ENCODE measurements at regions not wholly inside any gene's neighbourhood (a gene's known extent, or its start where the extent isn't known, plus 50 kb on each side); places are given as distances from the start of the nearest gene placed in this dataset.
"Not testable (repeated sequence)": the region's sequence is repeated elsewhere in the genome, so short reads cannot be mapped to it uniquely, and the experiment has no call there.

DNA sequence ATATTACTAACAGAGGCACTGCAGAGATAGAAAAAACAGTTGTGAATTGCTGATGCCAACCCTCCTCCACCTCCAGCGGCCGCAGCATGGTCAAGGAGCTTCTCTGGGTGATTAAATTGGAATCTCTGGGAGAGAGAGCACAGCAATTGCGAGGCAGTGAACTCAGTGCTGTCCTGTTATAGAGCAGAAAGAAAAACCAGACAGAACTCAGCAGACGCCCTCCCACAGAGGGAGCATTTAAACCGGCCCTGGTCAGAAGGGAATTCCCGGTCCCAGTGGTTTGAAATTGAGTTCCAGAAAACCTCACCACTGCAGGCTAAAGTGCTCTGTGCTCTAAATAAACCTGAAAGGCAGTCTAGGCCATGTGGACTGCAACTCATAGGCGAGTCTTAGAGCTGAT lies 175.4 kb downstream of the SQOR start:
- DNase-seq (ENCODE audit: low spot score), result no peak

- no peak for DNase-seq (ENCODE audit: low spot score)
These were observed 177.4 kb downstream of the SQOR start for GRCh38 chr15:45812200-45812599.

DNA sequence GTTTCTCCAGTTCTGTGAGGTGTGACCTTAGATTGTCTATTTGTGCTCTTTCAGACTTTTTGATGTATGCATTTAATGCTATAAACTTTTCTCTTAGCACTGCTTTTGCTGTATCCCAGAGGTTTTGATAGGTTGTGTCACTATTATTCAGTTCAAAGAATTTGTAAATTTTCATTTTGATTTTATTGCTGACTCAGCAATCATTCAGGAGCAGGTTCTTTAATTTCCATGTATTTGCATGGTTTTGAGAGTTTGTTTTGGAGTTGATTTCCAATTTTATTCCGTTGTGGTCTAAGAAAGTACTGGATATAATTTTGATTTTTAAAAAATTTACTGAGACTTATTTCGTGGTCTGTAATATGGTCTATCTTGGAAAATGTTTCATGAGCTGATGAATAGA lies 182.7 kb downstream of the SQOR start:
- not testable (repeated sequence) for DNase-seq (ENCODE audit: low spot score)

- DNase-seq (ENCODE audit: low spot score), result no peak
These were observed 186.6 kb downstream of the SQOR start for GRCh38 chr15:45821390-45821789.

- not testable (repeated sequence) for DNase-seq (ENCODE audit: low spot score)
These were observed 188.1 kb downstream of the SQOR start for GRCh38 chr15:45822968-45823367.

GRCh38 chr15:45827275-45827674 lies 192.4 kb downstream of the SQOR start:
- DNase-seq (ENCODE audit: low spot score), result no peak

DNA sequence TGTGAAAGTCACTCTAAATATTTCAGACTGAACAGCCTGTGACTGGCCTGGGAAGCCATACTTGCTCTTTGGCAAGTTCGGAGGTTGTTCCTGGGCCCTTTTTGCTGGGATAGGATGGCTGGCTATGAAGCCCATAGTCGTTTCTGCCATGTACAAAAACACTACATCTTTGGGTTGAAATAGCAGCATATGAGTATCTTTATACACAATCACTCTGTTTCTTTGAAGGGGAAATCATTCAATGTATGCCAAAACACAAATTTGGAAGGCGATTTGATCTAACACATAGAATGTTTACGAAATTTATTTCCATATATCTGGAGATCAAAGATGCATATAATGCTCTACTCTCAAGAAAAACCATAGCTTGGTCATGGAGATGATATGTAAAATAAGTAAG lies 192.9 kb downstream of the SQOR start:
- no peak for DNase-seq (ENCODE audit: low spot score)

DNA sequence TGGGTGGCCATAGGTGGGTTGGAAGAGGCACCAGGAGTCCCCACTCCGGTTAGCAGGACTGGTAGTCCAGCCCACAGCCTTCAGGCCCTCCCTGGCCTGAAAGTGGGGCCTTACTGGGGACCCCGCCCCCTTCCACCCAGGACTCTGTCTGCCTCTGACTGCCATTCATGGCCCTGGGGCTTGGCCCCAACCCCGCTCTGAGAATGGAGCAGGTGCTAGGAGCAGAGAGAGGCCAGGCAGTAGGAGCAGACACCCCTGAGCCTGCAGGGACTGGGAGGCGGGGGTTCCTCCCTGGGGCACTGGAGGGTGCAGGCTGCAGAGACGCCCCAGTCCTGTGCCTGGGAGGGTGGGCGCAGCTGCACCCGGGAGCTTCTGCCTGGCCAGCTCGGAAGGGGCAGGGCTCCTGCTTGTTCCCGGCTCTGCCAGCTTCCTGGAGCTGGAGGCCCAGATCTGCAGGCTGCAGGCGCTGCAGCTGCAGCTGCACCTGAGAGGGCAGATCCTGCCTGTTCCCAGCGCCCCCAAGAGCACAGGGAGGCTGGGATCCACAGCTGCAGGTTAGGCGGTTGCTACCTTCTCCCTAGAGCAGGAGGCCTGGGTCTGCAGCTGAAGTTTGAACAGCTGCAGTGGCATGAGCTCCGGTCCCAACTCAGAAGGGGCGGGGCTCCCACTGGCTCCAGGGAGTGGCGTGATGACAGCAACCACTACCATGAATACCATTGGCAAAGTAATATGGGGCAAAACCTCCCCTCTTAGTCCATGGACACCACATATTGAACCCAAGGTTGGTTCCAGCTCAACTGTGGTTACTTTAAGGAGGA lies 194.7 kb downstream of the SQOR start:
- DNase-seq (ENCODE audit: low spot score), result no peak

- DNase-seq (ENCODE audit: low spot score), result no peak
These were observed 197.0 kb downstream of the SQOR start for GRCh38 chr15:45831787-45832186.

GRCh38 chr15:45834622-45835021 lies 199.8 kb downstream of the SQOR start:
- no peak for DNase-seq (ENCODE audit: low spot score)

- DNase-seq (ENCODE audit: low spot score), result no peak
These were observed 207.3 kb downstream of the SQOR start for GRCh38 chr15:45842151-45842550.

- no peak for DNase-seq (ENCODE audit: low spot score)
These were observed 212.8 kb downstream of the SQOR start for GRCh38 chr15:45847645-45848044.

- DNase-seq (ENCODE audit: low spot score), result no peak
These were observed 214.3 kb downstream of the SQOR start for GRCh38 chr15:45849136-45849535.

GRCh38 chr15:45854455-45855202 lies 219.8 kb downstream of the SQOR start:
- no peak for DNase-seq (ENCODE audit: low spot score)

GRCh38 chr15:45855210-45855906 lies 220.5 kb downstream of the SQOR start:
- DNase-seq (ENCODE audit: low spot score), result no peak

GRCh38 chr15:45855907-45856579 lies 221.2 kb downstream of the SQOR start:
- DNase-seq (ENCODE audit: low spot score), result no peak

DNA sequence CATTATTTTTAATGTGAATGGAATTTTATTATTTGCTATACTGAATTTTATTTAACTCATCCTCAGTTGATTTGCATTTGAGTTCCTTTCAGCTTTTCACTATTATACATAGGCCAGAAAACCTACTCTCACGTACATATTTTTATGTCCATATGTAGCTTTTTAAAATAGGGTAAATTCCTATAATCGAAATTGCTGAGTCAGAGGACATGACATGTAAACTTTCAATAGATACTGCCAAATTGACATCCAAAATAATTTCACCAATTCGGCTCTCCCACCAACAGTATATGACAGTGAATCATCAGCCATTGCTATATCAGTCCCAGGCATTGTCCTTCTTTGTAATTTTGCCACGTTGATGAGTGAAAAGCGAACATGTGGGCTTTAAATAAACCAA lies 222.5 kb downstream of the SQOR start:
- DNase-seq (ENCODE audit: low spot score), result no peak

DNA sequence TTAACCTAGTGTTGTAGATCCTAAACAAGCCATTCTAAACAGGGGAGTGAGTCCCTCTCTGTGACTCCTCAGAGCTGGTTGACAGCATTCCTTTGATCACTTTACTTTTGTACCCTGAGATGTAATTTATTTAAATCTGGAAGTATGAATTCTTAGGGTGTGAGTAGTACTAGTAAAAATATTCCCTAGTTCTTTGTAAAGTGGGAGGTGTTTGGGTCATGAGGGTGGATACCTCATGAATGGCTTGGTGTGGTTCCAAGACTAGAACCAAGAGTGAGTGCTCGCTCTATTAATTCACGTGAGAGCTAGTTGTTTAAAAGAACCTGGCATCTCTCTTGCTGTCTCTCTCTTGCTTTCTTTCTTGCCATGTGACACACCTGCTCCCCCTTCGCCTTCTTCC lies 223.7 kb downstream of the SQOR start:
- DNase-seq (ENCODE audit: low spot score), result no peak

GRCh38 chr15:45862034-45862433 lies 227.2 kb downstream of the SQOR start:
- DNase-seq (ENCODE audit: low spot score), result no peak

- no peak for DNase-seq (ENCODE audit: low spot score)
These were observed 229.2 kb downstream of the SQOR start for GRCh38 chr15:45863881-45864580.

DNA sequence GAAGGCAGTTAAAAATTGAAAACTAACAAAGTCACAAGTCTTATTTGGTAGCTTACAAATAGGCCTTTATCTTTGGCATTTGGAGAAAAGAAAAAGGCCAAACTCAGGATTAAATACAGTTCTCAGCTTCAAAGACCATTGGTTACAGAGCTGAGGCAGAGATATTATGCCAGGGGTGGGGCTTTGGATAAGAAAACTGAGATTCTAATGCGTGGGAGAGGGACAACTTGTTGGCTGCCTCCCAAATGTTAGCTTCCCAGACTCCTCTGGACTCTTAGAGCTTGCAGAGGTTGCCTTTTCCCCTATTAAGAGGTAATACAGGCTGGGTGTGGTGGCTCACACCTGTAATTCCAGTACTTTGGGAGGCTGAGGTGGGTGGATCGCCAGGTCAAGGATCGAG lies 231.8 kb downstream of the SQOR start:
- DNase-seq (ENCODE audit: low spot score), result no peak

DNA sequence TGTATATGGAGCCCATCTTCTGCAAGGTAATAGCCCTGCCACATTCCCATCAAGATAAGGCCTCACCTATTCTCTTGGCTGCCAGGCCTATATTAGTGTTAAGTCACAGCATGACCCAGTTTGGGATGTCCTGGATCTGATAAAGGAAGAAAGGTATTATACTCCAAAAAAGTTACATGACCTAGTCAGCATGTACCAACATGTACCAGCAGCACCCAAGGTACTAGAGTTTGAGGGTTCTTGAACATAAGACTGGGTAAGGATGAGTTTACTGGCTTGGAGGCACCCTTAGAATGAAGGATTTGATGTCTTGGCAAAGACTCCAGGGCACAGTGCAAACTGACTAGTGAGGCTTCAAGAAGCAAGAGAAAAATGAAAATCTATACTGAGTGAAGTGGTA lies 232.5 kb downstream of the SQOR start:
- no peak for DNase-seq (ENCODE audit: low spot score)

All from activated CD4-positive, alpha-beta T cell treated with anti-CD3 and anti-CD28 coated beads, Interleukin-2, Interleukin-4, amounts not matched to agents 100 ng/mL and 50 ng/mL, durations not matched to agents 16 hours and 8 hours (primary cell).